WTC11 (cell line): ENCODE measurements at regions not wholly inside any gene's neighbourhood (a gene's known extent, or its start where the extent isn't known, plus 50 kb on each side); places are given as distances from the start of the nearest gene placed in this dataset.

Experiments used
- ATAC-seq: fragments of 200-7000 bp; cut with Tn5 transposase; 2 replicates; pipeline ENCODE4 v1.10.0; 2021; ENCODE audit warnings: mild to moderate bottlenecking, moderate library complexity
- CTCF ChIA-PET: fragments of 300-600 bp; sonication (Branson Sonifier 250); formaldehyde crosslinking; loops from one replicate; lab custom pipeline; 2021; ENCODE audit warnings: antibody characterized with exemption; lab: Charles Lee
- POLR2A ChIA-PET: fragments of 350-600 bp; sonication (Branson Sonifier 250); formaldehyde crosslinking; loops from one replicate; lab custom pipeline; 2021; ENCODE audit warnings: antibody characterized with exemption; lab: Charles Lee
- DNase-seq: peaks from one replicate; pipeline ENCODE4 v3.0.0; 2021; ENCODE audit warnings: low spot score
- H3K27ac Mint-ChIP-seq: 2 replicates; pipeline ENCODE4 v1.8.0; 2021; ENCODE audit warnings: mixed read lengths
- H3K27me3 Mint-ChIP-seq: 2 replicates; pipeline ENCODE4 v1.8.0; 2021; ENCODE audit warnings: low read depth, mild to moderate bottlenecking, moderate library complexity, mixed read lengths
- H3K36me3 Mint-ChIP-seq: 2 replicates; pipeline ENCODE4 v1.8.0; 2021; ENCODE audit warnings: mixed read lengths
- H3K4me1 Mint-ChIP-seq: 2 replicates; pipeline ENCODE4 v1.8.0; 2022; ENCODE audit warnings: mixed read lengths
- H3K4me3 Mint-ChIP-seq: 2 replicates; pipeline ENCODE4 v1.8.0; 2021; ENCODE audit warnings: mild to moderate bottlenecking, moderate library complexity, mixed read lengths
- H3K9me3 Mint-ChIP-seq: 2 replicates; pipeline ENCODE4 v1.8.0; 2021; ENCODE audit warnings: mixed read lengths
- CREM ChIP-seq: sonication (generic); formaldehyde crosslinking; IDR thresholded peaks from 2 replicates; pipeline ENCODE4 v1.8.1; 2022; ENCODE audit warnings: mild to moderate bottlenecking, missing genetic modification reagents, moderate library complexity
- FOXJ3 ChIP-seq: sonication (generic); formaldehyde crosslinking; IDR thresholded peaks from 2 replicates; pipeline ENCODE4 v1.9.0; 2021; ENCODE audit warnings: missing genetic modification reagents, mild to moderate bottlenecking, borderline replicate concordance
- FOXP1 ChIP-seq: sonication (generic); formaldehyde crosslinking; IDR thresholded peaks from 2 replicates; pipeline ENCODE4 v1.8.0; 2022; ENCODE audit warnings: missing genetic modification reagents, mild to moderate bottlenecking, moderate library complexity, borderline replicate concordance
- GRHL2 ChIP-seq: fragments of 250-450 bp; sonication (Bioruptor Pico); IDR thresholded peaks from 2 replicates; pipeline ENCODE4 v1.8.0; 2022; ENCODE audit warnings: mild to moderate bottlenecking, moderate library complexity; ENCODE audit not compliant: insufficient replicate concordance, severe bottlenecking
- MXD4 ChIP-seq: fragments of 250-450 bp; sonication (Bioruptor Pico); IDR thresholded peaks from 2 replicates; pipeline ENCODE4 v1.8.0; 2021; ENCODE audit warnings: mild to moderate bottlenecking, moderate library complexity, borderline replicate concordance
- SOX15 ChIP-seq: fragments of 250-450 bp; sonication (Bioruptor Pico); IDR thresholded peaks from 2 replicates; pipeline ENCODE4 v1.9.0; 2021; ENCODE audit warnings: mild to moderate bottlenecking
- ZNF263 ChIP-seq: sonication (generic); formaldehyde crosslinking; IDR thresholded peaks from 2 replicates; pipeline ENCODE4 v1.8.1; 2022; ENCODE audit warnings: low read depth, mild to moderate bottlenecking, moderate library complexity, missing genetic modification reagents
- TF ChIP-seq, protein P1 (sequence below): fragments of 250-450 bp; sonication (Bioruptor Pico); IDR thresholded peaks from 2 replicates; pipeline ENCODE4 v1.9.0; 2021; ENCODE audit warnings: mild to moderate bottlenecking, borderline replicate concordance
- TF ChIP-seq, protein P2 (sequence below): sonication (generic); formaldehyde crosslinking; IDR thresholded peaks from 2 replicates; pipeline ENCODE4 v1.8.0; 2023; ENCODE audit warnings: mild to moderate bottlenecking, missing genetic modification reagents
- TF ChIP-seq, protein P3 (sequence below): fragments of 250-450 bp; sonication (Bioruptor Pico); IDR thresholded peaks from 2 replicates; pipeline ENCODE4 v1.9.0; 2021; ENCODE audit warnings: moderate library complexity, mild to moderate bottlenecking, inconsistent platforms, borderline replicate concordance
- TF ChIP-seq, protein P4 (sequence below): sonication (generic); formaldehyde crosslinking; IDR thresholded peaks from 2 replicates; pipeline ENCODE4 v1.8.0; 2022; ENCODE audit warnings: missing genetic modification reagents
- TF ChIP-seq, protein P5 (sequence below): fragments of 250-450 bp; sonication (Bioruptor Pico); conservative IDR thresholded peaks from 2 replicates; pipeline ENCODE4 v1.9.0; 2021; ENCODE audit warnings: mild to moderate bottlenecking
- TF ChIP-seq, protein P6 (sequence below): sonication (generic); formaldehyde crosslinking; conservative IDR thresholded peaks from 2 replicates; pipeline ENCODE4 v1.8.1; 2023; ENCODE audit warnings: mild to moderate bottlenecking, low read depth, missing genetic modification reagents, moderate library complexity
- TF ChIP-seq, protein P7 (sequence below): sonication (generic); formaldehyde crosslinking; conservative IDR thresholded peaks from 2 replicates; pipeline ENCODE4 v1.8.1; 2022; ENCODE audit warnings: mild to moderate bottlenecking, missing genetic modification reagents
- TF ChIP-seq, protein P8 (sequence below): fragments of 250-450 bp; sonication (Bioruptor Pico); IDR thresholded peaks from 2 replicates; pipeline ENCODE4 v2.1.2; 2022; ENCODE audit warnings: mild to moderate bottlenecking, moderate library complexity
- TF ChIP-seq, protein P9 (sequence below): sonication (generic); formaldehyde crosslinking; IDR thresholded peaks from 2 replicates; pipeline ENCODE4 v1.8.0; 2022; ENCODE audit warnings: mild to moderate bottlenecking, missing genetic modification reagents

DNA sequence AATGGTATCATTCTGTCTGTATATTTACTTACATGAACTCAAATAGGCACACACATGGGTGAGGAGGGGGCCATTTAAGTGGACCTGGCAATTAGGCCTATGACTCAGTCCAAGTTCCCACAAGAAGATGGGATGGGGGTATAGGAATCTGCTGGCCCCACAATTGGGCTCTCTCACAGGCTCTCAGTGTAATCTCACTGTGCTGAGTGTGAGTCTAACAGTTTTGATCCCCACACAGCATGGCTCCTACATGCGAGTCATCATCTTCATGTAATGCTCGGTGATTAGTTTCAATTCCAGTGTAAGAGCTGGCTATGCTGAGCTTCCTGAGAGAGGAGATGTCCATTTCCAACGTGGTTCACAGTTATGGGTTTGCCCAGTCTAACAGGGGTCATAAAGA is 114.0 kb downstream of the GATA6 start:
- no peak for ATAC-seq
- POLR2A ChIA-PET, result no interaction called here

More for the DNA sequence above, 114.0 kb downstream of the GATA6 start:
- TF ChIP-seq, protein P1, sequence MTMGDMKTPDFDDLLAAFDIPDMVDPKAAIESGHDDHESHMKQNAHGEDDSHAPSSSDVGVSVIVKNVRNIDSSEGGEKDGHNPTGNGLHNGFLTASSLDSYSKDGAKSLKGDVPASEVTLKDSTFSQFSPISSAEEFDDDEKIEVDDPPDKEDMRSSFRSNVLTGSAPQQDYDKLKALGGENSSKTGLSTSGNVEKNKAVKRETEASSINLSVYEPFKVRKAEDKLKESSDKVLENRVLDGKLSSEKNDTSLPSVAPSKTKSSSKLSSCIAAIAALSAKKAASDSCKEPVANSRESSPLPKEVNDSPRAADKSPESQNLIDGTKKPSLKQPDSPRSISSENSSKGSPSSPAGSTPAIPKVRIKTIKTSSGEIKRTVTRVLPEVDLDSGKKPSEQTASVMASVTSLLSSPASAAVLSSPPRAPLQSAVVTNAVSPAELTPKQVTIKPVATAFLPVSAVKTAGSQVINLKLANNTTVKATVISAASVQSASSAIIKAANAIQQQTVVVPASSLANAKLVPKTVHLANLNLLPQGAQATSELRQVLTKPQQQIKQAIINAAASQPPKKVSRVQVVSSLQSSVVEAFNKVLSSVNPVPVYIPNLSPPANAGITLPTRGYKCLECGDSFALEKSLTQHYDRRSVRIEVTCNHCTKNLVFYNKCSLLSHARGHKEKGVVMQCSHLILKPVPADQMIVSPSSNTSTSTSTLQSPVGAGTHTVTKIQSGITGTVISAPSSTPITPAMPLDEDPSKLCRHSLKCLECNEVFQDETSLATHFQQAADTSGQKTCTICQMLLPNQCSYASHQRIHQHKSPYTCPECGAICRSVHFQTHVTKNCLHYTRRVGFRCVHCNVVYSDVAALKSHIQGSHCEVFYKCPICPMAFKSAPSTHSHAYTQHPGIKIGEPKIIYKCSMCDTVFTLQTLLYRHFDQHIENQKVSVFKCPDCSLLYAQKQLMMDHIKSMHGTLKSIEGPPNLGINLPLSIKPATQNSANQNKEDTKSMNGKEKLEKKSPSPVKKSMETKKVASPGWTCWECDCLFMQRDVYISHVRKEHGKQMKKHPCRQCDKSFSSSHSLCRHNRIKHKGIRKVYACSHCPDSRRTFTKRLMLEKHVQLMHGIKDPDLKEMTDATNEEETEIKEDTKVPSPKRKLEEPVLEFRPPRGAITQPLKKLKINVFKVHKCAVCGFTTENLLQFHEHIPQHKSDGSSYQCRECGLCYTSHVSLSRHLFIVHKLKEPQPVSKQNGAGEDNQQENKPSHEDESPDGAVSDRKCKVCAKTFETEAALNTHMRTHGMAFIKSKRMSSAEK, result no peak
- TF ChIP-seq CREM (CRISPR knock-in tag), result no peak
- TF ChIP-seq MXD4 (CRISPR knock-in tag), result no peak
- no peak for TF ChIP-seq SOX15 (CRISPR knock-in tag)
- TF ChIP-seq FOXP1 (CRISPR knock-in tag), result no peak
- TF ChIP-seq, protein P2, sequence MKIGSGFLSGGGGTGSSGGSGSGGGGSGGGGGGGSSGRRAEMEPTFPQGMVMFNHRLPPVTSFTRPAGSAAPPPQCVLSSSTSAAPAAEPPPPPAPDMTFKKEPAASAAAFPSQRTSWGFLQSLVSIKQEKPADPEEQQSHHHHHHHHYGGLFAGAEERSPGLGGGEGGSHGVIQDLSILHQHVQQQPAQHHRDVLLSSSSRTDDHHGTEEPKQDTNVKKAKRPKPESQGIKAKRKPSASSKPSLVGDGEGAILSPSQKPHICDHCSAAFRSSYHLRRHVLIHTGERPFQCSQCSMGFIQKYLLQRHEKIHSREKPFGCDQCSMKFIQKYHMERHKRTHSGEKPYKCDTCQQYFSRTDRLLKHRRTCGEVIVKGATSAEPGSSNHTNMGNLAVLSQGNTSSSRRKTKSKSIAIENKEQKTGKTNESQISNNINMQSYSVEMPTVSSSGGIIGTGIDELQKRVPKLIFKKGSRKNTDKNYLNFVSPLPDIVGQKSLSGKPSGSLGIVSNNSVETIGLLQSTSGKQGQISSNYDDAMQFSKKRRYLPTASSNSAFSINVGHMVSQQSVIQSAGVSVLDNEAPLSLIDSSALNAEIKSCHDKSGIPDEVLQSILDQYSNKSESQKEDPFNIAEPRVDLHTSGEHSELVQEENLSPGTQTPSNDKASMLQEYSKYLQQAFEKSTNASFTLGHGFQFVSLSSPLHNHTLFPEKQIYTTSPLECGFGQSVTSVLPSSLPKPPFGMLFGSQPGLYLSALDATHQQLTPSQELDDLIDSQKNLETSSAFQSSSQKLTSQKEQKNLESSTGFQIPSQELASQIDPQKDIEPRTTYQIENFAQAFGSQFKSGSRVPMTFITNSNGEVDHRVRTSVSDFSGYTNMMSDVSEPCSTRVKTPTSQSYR, result no peak
- TF ChIP-seq, protein P3, sequence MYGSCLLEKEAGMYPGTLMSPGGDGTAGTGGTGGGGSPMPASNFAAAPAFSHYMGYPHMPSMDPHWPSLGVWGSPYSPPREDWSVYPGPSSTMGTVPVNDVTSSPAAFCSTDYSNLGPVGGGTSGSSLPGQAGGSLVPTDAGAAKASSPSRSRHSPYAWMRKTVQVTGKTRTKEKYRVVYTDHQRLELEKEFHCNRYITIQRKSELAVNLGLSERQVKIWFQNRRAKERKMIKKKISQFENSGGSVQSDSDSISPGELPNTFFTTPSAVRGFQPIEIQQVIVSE (CRISPR knock-in tag), result no peak
- no peak for TF ChIP-seq ZNF263 (CRISPR knock-in tag)
- TF ChIP-seq, protein P4, sequence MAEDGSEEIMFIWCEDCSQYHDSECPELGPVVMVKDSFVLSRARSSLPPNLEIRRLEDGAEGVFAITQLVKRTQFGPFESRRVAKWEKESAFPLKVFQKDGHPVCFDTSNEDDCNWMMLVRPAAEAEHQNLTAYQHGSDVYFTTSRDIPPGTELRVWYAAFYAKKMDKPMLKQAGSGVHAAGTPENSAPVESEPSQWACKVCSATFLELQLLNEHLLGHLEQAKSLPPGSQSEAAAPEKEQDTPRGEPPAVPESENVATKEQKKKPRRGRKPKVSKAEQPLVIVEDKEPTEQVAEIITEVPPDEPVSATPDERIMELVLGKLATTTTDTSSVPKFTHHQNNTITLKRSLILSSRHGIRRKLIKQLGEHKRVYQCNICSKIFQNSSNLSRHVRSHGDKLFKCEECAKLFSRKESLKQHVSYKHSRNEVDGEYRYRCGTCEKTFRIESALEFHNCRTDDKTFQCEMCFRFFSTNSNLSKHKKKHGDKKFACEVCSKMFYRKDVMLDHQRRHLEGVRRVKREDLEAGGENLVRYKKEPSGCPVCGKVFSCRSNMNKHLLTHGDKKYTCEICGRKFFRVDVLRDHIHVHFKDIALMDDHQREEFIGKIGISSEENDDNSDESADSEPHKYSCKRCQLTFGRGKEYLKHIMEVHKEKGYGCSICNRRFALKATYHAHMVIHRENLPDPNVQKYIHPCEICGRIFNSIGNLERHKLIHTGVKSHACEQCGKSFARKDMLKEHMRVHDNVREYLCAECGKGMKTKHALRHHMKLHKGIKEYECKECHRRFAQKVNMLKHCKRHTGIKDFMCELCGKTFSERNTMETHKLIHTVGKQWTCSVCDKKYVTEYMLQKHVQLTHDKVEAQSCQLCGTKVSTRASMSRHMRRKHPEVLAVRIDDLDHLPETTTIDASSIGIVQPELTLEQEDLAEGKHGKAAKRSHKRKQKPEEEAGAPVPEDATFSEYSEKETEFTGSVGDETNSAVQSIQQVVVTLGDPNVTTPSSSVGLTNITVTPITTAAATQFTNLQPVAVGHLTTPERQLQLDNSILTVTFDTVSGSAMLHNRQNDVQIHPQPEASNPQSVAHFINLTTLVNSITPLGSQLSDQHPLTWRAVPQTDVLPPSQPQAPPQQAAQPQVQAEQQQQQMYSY (CRISPR knock-in tag), result no peak
- TF ChIP-seq, protein P5, sequence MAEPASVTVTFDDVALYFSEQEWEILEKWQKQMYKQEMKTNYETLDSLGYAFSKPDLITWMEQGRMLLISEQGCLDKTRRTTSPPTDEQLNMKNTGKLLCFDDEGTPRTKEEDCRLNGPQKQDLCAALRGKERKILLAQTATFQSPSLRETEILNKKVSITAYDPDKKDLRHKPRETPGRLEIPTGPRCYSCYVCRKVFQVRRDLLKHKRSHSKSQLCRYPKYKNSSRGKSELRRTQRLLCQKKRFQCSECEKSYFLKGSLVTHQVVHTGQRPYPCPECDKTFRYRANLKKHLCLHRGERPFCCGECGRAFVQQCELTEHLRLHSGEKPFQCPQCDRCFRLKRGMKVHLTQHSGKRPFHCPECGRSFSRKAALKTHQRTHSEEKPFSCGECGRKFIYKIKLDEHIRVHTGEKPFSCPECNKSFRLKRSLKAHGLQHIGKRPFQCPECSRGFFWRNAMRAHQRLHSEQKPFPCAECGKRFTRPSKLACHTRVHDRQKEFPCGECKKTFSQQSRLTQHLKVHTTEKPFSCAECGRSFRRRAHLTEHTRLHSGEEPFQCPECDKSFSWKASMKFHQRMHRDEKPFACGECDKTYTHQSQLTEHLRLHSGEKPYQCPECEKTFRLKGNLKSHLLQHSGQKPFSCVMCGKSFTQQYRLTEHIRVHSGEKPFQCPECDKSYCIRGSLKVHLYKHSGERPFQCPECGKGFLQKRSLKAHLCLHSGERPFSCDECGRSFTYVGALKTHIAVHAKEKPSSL (CRISPR knock-in tag), result no peak
- TF ChIP-seq, protein P6, sequence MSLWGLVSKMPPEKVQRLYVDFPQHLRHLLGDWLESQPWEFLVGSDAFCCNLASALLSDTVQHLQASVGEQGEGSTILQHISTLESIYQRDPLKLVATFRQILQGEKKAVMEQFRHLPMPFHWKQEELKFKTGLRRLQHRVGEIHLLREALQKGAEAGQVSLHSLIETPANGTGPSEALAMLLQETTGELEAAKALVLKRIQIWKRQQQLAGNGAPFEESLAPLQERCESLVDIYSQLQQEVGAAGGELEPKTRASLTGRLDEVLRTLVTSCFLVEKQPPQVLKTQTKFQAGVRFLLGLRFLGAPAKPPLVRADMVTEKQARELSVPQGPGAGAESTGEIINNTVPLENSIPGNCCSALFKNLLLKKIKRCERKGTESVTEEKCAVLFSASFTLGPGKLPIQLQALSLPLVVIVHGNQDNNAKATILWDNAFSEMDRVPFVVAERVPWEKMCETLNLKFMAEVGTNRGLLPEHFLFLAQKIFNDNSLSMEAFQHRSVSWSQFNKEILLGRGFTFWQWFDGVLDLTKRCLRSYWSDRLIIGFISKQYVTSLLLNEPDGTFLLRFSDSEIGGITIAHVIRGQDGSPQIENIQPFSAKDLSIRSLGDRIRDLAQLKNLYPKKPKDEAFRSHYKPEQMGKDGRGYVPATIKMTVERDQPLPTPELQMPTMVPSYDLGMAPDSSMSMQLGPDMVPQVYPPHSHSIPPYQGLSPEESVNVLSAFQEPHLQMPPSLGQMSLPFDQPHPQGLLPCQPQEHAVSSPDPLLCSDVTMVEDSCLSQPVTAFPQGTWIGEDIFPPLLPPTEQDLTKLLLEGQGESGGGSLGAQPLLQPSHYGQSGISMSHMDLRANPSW (CRISPR knock-in tag), result no peak
- TF ChIP-seq, protein P7, sequence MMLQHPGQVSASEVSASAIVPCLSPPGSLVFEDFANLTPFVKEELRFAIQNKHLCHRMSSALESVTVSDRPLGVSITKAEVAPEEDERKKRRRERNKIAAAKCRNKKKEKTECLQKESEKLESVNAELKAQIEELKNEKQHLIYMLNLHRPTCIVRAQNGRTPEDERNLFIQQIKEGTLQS, result no peak
- TF ChIP-seq, protein P8, sequence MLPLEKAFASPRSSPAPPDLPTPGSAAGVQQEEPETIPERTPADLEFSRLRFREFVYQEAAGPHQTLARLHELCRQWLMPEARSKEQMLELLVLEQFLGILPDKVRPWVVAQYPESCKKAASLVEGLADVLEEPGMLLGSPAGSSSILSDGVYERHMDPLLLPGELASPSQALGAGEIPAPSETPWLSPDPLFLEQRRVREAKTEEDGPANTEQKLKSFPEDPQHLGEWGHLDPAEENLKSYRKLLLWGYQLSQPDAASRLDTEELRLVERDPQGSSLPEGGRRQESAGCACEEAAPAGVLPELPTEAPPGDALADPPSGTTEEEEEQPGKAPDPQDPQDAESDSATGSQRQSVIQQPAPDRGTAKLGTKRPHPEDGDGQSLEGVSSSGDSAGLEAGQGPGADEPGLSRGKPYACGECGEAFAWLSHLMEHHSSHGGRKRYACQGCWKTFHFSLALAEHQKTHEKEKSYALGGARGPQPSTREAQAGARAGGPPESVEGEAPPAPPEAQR (CRISPR knock-in tag), result no peak
- TF ChIP-seq, protein P9, sequence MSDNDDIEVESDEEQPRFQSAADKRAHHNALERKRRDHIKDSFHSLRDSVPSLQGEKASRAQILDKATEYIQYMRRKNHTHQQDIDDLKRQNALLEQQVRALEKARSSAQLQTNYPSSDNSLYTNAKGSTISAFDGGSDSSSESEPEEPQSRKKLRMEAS (CRISPR knock-in tag), result no peak
- no peak for TF ChIP-seq FOXJ3 (CRISPR knock-in tag)
- TF ChIP-seq GRHL2 (CRISPR knock-in tag), result no peak
- no peak for DNase-seq
- Mint-ChIP-seq H3K36me3 (no peaks in the 10 kb centered on the region), H3K27ac (no peak overlapping the region), H3K4me1 (no peaks in the 10 kb centered on the region), H3K9me3 (peaks cover 3% of the 10 kb centered on the region; the same call in 1 of the 2 replicates), H3K27me3 (no peaks in the 10 kb centered on the region), H3K4me3 (no peak overlapping the region)
- CTCF ChIA-PET, result no interaction called here
